Skin epidermis (tissue), 12 donors: ENCODE measurements at regions not wholly inside any gene's neighbourhood (a gene's known extent, or its start where the extent isn't known, plus 50 kb on each side); places are given as distances from the start of the nearest gene placed in this dataset.
A peak's percentile ranks its signal among the peaks of the same experiment; 100 is the strongest.

ENCODE experiments used
- H3K27ac ChIP-seq, 21 experiments: fragments of 200-600 bp; sonication (generic) in 11 of 21; one replicate each; pipeline ENCODE4 v1.5.0; 2020; ENCODE audit warnings: mild to moderate bottlenecking in 3 of 21, inconsistent platforms in 2 of 21, moderate library complexity in 2 of 21
- H3K4me3 ChIP-seq, 7 experiments: fragments of 200-600 bp; sonication (generic) in 2 of 7; one replicate each; pipeline ENCODE4 v1.5.0; 2020; ENCODE audit warnings: inconsistent platforms in 2 of 7, mild to moderate bottlenecking in 2 of 7, moderate library complexity in 1 of 7

- H3K4me3 ChIP-seq = no peak overlapping the region
- H3K27ac ChIP-seq = no peak overlapping the region
Observed at GRCh38 chr20:16178546-16179135, 394.6 kb downstream of the KIF16B start.

- Histone ChIP-seq H3K4me3 (no peak overlapping the region), H3K27ac (no peak overlapping the region)
Observed at GRCh38 chr20:16175322-16175961, 397.8 kb downstream of the KIF16B start.

GRCh38 chr20:16174311-16174710 is 398.9 kb downstream of the KIF16B start:
- H3K27ac ChIP-seq = no peak overlapping the region
- H3K4me3 ChIP-seq = no peak overlapping the region

GRCh38 chr20:16173044-16173443 is 400.2 kb downstream of the KIF16B start:
- Histone ChIP-seq H3K4me3 (no peak overlapping the region), H3K27ac (no peak overlapping the region)

- Histone ChIP-seq H3K27ac (no peak overlapping the region), H3K4me3 (no peak overlapping the region)
Observed at GRCh38 chr20:16171180-16171579, 402.1 kb downstream of the KIF16B start.

GRCh38 chr20:16170406-16170971 is 402.8 kb downstream of the KIF16B start:
- Histone ChIP-seq H3K4me3 (no peak overlapping the region), H3K27ac (no peak overlapping the region)

GRCh38 chr20:16167423-16168130 is 405.7 kb downstream of the KIF16B start:
- Histone ChIP-seq H3K27ac (no peak overlapping the region), H3K4me3 (no peak overlapping the region)

- Histone ChIP-seq H3K4me3 (no peak overlapping the region), H3K27ac (no peak overlapping the region)
Observed at GRCh38 chr20:16166737-16167136, 406.5 kb downstream of the KIF16B start.

GRCh38 chr20:16158976-16159286 is 414.3 kb downstream of the KIF16B start:
- Histone ChIP-seq H3K4me3 (no peak overlapping the region), H3K27ac (peak overlapping the region in 1 of 21 experiments; percentile 34)

- no peak overlapping the region for H3K4me3 ChIP-seq
- peak overlapping the region in 1 of 21 experiments; percentile 48 for H3K27ac ChIP-seq
Observed at GRCh38 chr20:16158090-16158975, 414.9 kb downstream of the KIF16B start.

GRCh38 chr20:16147916-16148315 is 425.3 kb downstream of the KIF16B start:
- Histone ChIP-seq H3K27ac (no peak overlapping the region), H3K4me3 (no peak overlapping the region)

GRCh38 chr20:16147216-16147615 is 426.0 kb downstream of the KIF16B start:
- Histone ChIP-seq H3K4me3 (no peak overlapping the region), H3K27ac (no peak overlapping the region)

- H3K27ac ChIP-seq = no peak overlapping the region
- H3K4me3 ChIP-seq = no peak overlapping the region
Observed at GRCh38 chr20:16145919-16146318, 427.3 kb downstream of the KIF16B start.

GRCh38 chr20:16143596-16143995 is 429.7 kb downstream of the KIF16B start:
- Histone ChIP-seq H3K4me3 (no peak overlapping the region), H3K27ac (no peak overlapping the region)

- Histone ChIP-seq H3K27ac (no peak overlapping the region), H3K4me3 (no peak overlapping the region)
Observed at GRCh38 chr20:16135630-16136029, 437.6 kb downstream of the KIF16B start.

- H3K27ac ChIP-seq = no peak overlapping the region
- no peak overlapping the region for H3K4me3 ChIP-seq
Observed at GRCh38 chr20:16132036-16132798, 441.0 kb downstream of the KIF16B start.

GRCh38 chr20:16129411-16129810 is 443.8 kb downstream of the KIF16B start:
- Histone ChIP-seq H3K4me3 (no peak overlapping the region), H3K27ac (no peak overlapping the region)

GRCh38 chr20:16128538-16129106 is 444.6 kb downstream of the KIF16B start:
- Histone ChIP-seq H3K4me3 (no peak overlapping the region), H3K27ac (no peak overlapping the region)

GRCh38 chr20:16125816-16126215 is 447.4 kb downstream of the KIF16B start:
- H3K27ac ChIP-seq = no peak overlapping the region

More at GRCh38 chr20:16125816-16126215, 447.4 kb downstream of the KIF16B start:
- H3K4me3 ChIP-seq = no peak overlapping the region
